MM.1S (cell line): ENCODE measurements at regions not wholly inside any gene's neighbourhood (a gene's known extent, or its start where the extent isn't known, plus 50 kb on each side); places are given as distances from the start of the nearest gene placed in this dataset.

Experiments used
- DNase-seq: peaks from one replicate; pipeline ENCODE4 v3.0.0-alpha.2; 2015
- H2AFZ ChIP-seq: fragments of 300-600 bp; sonication (generic); 2 replicates; pipeline ENCODE4 v1.6.0; 2016; ENCODE audit warnings: antibody characterized with exemption, low read length
- H3F3A ChIP-seq: fragments of 300-600 bp; sonication (generic); 2 replicates; pipeline ENCODE4 v1.6.1; 2016; ENCODE audit warnings: mild to moderate bottlenecking, antibody characterized with exemption, low read length, moderate library complexity, mixed read lengths; ENCODE audit not compliant: insufficient read depth
- H3K27ac ChIP-seq: fragments of 300-600 bp; sonication (generic); 2 replicates; pipeline ENCODE4 v1.5.1; 2016; ENCODE audit warnings: mild to moderate bottlenecking, low read length
- H3K27me3 ChIP-seq: fragments of 300-600 bp; sonication (generic); replicated peaks from 2 replicates; pipeline ENCODE4 v1.6.0; 2016; ENCODE audit warnings: low read length; ENCODE audit not compliant: insufficient read depth
- H3K36me3 ChIP-seq: fragments of 300-600 bp; sonication (generic); replicated peaks from 2 replicates; pipeline ENCODE4 v1.6.1; 2016; ENCODE audit warnings: mild to moderate bottlenecking, low read length, mixed read lengths; ENCODE audit not compliant: insufficient read depth
- H3K4me1 ChIP-seq: fragments of 300-600 bp; sonication (generic); 2 replicates; pipeline ENCODE4 v1.6.1; 2016; ENCODE audit warnings: low read length, mixed read lengths
- H3K4me2 ChIP-seq: fragments of 300-600 bp; sonication (generic); 2 replicates; pipeline ENCODE4 v1.6.0; 2016; ENCODE audit warnings: low read depth, low read length
- H3K4me3 ChIP-seq: fragments of 300-600 bp; sonication (generic); 2 replicates; pipeline ENCODE4 v1.5.1; 2016; ENCODE audit warnings: low read length, mixed read lengths
- H3K79me2 ChIP-seq: fragments of 300-600 bp; sonication (generic); 2 replicates; pipeline ENCODE4 v1.6.1; 2016; ENCODE audit warnings: mixed run types, low read length, mixed read lengths
- H3K9ac ChIP-seq: fragments of 300-600 bp; sonication (generic); 2 replicates; pipeline ENCODE4 v1.6.1; 2016; ENCODE audit warnings: low read length, mixed read lengths
- H3K9me2 ChIP-seq: fragments of 300-600 bp; sonication (generic); replicated peaks from 2 replicates; pipeline ENCODE4 v1.6.1; 2016; ENCODE audit warnings: mild to moderate bottlenecking, low read length, mixed read lengths; ENCODE audit not compliant: insufficient read depth
- H3K9me3 ChIP-seq: fragments of 300-600 bp; sonication (generic); replicated peaks from 2 replicates; pipeline ENCODE4 v1.6.1; 2016; ENCODE audit warnings: mild to moderate bottlenecking, low read length, mixed read lengths; ENCODE audit not compliant: insufficient read depth
- H4K20me1 ChIP-seq: fragments of 300-600 bp; sonication (generic); 2 replicates; pipeline ENCODE4 v1.6.1; 2016; ENCODE audit warnings: mild to moderate bottlenecking, low read length, moderate library complexity, mixed read lengths; ENCODE audit not compliant: insufficient read depth
- EZH2 ChIP-seq: fragments of 300-600 bp; sonication (generic); optimal IDR thresholded peaks from 2 replicates; pipeline ENCODE3; 2017; ENCODE audit warnings: low read depth, mild to moderate bottlenecking, antibody characterized with exemption, low read length, mixed read lengths
- EZH2phosphoT487 ChIP-seq: fragments of 300-600 bp; sonication (generic); IDR thresholded peaks from 2 replicates; pipeline ENCODE4 v1.6.1; 2018; ENCODE audit warnings: antibody characterized with exemption, low read length
- TF ChIP-seq, protein P1 (sequence below): fragments of 300-600 bp; sonication (generic); IDR thresholded peaks from 2 replicates; pipeline ENCODE4 v1.5.1; 2016; ENCODE audit warnings: antibody characterized with exemption, low read length, mixed read lengths

DNA sequence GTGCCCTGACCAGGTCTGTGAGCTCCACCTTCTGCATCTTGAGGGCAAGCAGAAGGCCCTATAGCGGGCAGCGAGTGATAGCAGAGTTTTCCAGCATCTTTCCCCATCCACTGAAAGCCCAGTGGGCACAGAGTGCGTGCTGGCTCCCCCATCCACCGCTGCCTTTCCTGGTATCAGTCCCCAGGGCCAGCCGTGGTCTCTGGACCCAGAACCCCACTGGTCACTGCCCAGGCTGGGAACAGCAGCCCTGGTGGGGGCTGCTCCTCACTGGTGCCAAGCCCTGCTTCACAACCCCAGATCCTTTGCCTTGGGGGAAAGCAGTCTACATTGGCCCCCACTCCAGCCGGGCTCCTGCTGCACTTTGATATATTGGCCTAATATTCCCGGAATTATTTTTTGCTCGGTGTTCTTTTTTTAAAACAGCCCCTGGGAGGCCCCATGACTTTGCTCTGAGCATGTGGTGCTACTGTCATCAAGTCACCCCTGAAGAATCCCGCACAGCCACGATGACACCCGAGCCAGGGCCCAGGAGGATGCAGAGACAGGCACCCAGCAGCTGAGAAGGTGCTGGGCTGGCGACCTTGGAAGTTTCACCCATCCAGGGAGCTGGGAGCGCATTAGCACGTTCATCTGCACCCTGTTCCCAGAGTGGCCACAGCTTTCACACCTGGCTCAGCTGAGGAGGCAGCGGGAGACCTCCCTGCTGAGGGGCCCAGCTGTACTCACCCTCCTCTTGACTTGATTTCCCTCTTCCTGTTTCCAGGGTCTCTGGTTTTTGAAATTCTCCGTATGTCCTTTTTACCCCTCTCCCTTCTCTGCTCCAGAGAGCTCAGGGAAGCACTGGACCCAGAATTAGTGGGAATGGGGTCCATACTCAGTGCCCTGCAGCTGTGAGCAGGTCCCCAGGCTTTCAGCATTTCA, 56.9 kb downstream of the KLHDC7A start:
- no peaks in the 10 kb centered on the region for H3F3A ChIP-seq
- H3K4me2 ChIP-seq = no peak overlapping the region
- no peak for TF ChIP-seq EZH2
- TF ChIP-seq, protein P1, sequence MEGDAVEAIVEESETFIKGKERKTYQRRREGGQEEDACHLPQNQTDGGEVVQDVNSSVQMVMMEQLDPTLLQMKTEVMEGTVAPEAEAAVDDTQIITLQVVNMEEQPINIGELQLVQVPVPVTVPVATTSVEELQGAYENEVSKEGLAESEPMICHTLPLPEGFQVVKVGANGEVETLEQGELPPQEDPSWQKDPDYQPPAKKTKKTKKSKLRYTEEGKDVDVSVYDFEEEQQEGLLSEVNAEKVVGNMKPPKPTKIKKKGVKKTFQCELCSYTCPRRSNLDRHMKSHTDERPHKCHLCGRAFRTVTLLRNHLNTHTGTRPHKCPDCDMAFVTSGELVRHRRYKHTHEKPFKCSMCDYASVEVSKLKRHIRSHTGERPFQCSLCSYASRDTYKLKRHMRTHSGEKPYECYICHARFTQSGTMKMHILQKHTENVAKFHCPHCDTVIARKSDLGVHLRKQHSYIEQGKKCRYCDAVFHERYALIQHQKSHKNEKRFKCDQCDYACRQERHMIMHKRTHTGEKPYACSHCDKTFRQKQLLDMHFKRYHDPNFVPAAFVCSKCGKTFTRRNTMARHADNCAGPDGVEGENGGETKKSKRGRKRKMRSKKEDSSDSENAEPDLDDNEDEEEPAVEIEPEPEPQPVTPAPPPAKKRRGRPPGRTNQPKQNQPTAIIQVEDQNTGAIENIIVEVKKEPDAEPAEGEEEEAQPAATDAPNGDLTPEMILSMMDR = no peak
- TF ChIP-seq EZH2phosphoT487 = no peak
- H3K36me3 ChIP-seq = no peaks in the 10 kb centered on the region
- H3K79me2 ChIP-seq = no peaks in the 10 kb centered on the region
- no peaks in the 10 kb centered on the region for H3K4me1 ChIP-seq
- no peaks in the 10 kb centered on the region for H4K20me1 ChIP-seq
- no peak overlapping the region for H3K27ac ChIP-seq
- H3K9ac ChIP-seq = no peak overlapping the region
- no peak overlapping the region for H3K4me3 ChIP-seq
- H3K9me3 ChIP-seq = no peaks in the 10 kb centered on the region
- H3K27me3 ChIP-seq = peaks cover 87% of the 10 kb centered on the region
- H3K9me2 ChIP-seq = no peaks in the 10 kb centered on the region
- no peak overlapping the region for H2AFZ ChIP-seq
- DNase-seq = no peak

DNA sequence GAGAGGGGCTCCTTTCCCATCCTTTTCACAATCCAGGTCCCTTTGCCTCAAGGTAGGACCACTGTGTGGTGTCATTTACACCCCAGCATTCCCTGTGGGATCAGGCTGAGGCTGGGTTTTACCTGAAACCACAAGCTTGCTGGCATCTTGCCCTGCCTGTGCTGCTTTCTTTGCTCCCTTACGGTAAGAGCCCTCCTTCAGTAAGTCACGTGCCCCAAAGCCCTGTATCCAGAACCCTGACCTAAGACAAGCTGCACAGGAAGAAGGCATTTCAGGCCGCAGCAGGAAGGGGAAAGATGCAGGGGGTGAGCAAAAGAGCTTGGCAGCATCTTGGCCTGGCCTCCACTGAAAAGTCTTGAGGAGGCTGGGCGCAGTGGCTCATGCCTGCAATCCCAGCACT, 58.4 kb downstream of the KLHDC7A start:
- Histone ChIP-seq H3K27ac (no peak overlapping the region), H3K4me3 (no peak overlapping the region), H3F3A (no peaks in the 10 kb centered on the region), H3K4me1 (no peaks in the 10 kb centered on the region), H2AFZ (no peak overlapping the region), H3K36me3 (no peaks in the 10 kb centered on the region), H3K9me3 (no peaks in the 10 kb centered on the region), H3K79me2 (no peaks in the 10 kb centered on the region), H3K4me2 (no peak overlapping the region), H3K27me3 (peaks cover 91% of the 10 kb centered on the region), H3K9me2 (no peaks in the 10 kb centered on the region), H3K9ac (no peak overlapping the region), H4K20me1 (no peaks in the 10 kb centered on the region)
- TF ChIP-seq EZH2phosphoT487 = no peak
- TF ChIP-seq, protein P1 = no peak
- TF ChIP-seq EZH2 = no peak
- no peak for DNase-seq

DNA sequence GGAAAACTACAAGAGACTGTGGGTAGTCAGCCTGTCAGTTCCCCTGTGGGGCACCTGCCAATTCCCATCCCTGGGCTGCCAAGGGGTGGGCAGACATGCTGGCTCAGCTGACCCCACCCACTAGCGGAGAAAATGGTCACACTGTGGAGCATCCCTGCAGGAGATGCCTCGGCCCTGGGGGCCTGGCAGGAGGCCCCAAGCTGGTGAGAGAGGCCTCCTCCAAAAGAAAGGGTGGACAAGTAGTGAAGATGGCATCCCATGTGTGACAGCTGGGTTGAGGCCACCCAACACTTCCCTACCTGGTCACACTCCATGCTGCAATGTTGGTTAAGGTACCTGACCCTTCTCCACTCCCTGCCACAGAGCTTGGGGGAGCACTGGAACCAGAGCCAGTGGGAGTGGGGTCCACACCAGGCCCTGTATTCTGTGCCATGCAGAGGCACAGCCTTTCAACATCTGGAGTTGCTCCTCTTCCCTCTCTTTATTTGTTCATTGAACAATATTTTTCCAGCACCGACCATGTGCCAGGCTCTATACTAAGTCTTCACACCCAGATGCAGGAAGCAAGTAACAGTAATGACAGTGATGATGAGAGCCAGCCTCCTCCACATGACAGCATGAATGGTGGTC, 59.5 kb downstream of the KLHDC7A start:
- Histone ChIP-seq H3K9me3 (no peaks in the 10 kb centered on the region), H2AFZ (no peak overlapping the region), H3F3A (no peaks in the 10 kb centered on the region), H4K20me1 (no peaks in the 10 kb centered on the region), H3K9me2 (no peaks in the 10 kb centered on the region), H3K4me2 (no peak overlapping the region), H3K79me2 (no peaks in the 10 kb centered on the region), H3K36me3 (no peaks in the 10 kb centered on the region), H3K27ac (no peak overlapping the region), H3K27me3 (peaks cover 91% of the 10 kb centered on the region), H3K4me1 (no peaks in the 10 kb centered on the region), H3K9ac (no peak overlapping the region), H3K4me3 (no peak overlapping the region)
- TF ChIP-seq, protein P1 = no peak
- TF ChIP-seq EZH2 (no peak), EZH2phosphoT487 (no peak)
- DNase-seq = no peak
